ENCODE measurements at regions not wholly inside any gene's neighbourhood (a gene's known extent, or its start where the extent isn't known, plus 50 kb on each side); places are given as distances from the start of the nearest gene placed in this dataset.

GRCh38 chr6:87873556-87873955 is 171.5 kb upstream of the AKIRIN2 start:
- no peak overlapping the region for H2AFZ ChIP-seq
- ChIA-PET CTCF (no interaction called here), POLR2A (ENCODE audit: unreplicated experiment) (no interaction called here)
- no peaks in the 10 kb centered on the region for H3K27me3 ChIP-seq (ENCODE audit: insufficient read depth, low read depth)
- H3K9me2 ChIP-seq (ENCODE audit: insufficient read depth), result no peaks in the 10 kb centered on the region
- DNase-seq, result no peak
- H4K20me1 ChIP-seq (ENCODE audit: insufficient read depth), result no peaks in the 10 kb centered on the region
- H3K27ac ChIP-seq, result no peak overlapping the region
- H3F3A ChIP-seq (ENCODE audit: insufficient read depth, low read depth), result no peaks in the 10 kb centered on the region
- H3K79me2 ChIP-seq (ENCODE audit: low read depth), result no peaks in the 10 kb centered on the region
- no TSS peak for BruUV-seq (replicated peaks)
- TF ChIP-seq EZH2 (IDR thresholded peaks at IDR 0.05; ENCODE audit: low read depth), result no peak
- TF ChIP-seq, protein P1, sequence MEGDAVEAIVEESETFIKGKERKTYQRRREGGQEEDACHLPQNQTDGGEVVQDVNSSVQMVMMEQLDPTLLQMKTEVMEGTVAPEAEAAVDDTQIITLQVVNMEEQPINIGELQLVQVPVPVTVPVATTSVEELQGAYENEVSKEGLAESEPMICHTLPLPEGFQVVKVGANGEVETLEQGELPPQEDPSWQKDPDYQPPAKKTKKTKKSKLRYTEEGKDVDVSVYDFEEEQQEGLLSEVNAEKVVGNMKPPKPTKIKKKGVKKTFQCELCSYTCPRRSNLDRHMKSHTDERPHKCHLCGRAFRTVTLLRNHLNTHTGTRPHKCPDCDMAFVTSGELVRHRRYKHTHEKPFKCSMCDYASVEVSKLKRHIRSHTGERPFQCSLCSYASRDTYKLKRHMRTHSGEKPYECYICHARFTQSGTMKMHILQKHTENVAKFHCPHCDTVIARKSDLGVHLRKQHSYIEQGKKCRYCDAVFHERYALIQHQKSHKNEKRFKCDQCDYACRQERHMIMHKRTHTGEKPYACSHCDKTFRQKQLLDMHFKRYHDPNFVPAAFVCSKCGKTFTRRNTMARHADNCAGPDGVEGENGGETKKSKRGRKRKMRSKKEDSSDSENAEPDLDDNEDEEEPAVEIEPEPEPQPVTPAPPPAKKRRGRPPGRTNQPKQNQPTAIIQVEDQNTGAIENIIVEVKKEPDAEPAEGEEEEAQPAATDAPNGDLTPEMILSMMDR (conservative IDR thresholded peaks at IDR 0.05), result no peak
- H3K4me1 ChIP-seq (replicated peaks; ENCODE audit: insufficient read depth), result no peaks in the 10 kb centered on the region
- no peak overlapping the region for H3K4me2 ChIP-seq
- H3K4me3 ChIP-seq, result no peak overlapping the region
- H3K9me3 ChIP-seq (ENCODE audit: insufficient read depth, low read depth), result no peaks in the 10 kb centered on the region
- intact Hi-C loops (cut with micrococcal nuclease; ENCODE audit: unreplicated experiment), result no loop called here
- no peaks in the 10 kb centered on the region for H3K36me3 ChIP-seq (ENCODE audit: low read depth)

DNA sequence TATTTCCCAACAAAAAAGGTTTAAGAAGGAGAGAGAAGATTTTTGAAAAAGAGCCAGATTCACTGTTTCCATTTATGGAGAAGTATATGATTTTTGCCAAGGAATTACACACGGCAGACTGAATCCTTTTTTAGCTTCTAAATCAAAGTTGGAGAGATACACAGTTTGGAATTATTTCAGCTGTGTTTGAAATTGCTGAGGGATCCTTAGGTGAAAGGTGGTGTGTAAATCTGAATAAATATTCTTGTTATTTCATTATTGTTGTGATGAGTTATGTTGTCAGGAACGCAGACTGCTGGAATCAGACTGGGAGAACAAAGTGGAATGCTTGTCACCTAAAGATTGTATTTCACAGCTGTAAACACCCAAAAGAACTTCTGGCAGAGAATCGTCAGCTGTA is 168.5 kb upstream of the AKIRIN2 start:
- no peak for TF ChIP-seq EZH2 (IDR thresholded peaks at IDR 0.05; ENCODE audit: low read depth)
- Histone ChIP-seq H3K36me3 (ENCODE audit: low read depth) (no peaks in the 10 kb centered on the region), H3K4me2 (no peak overlapping the region), H3K27ac (no peak overlapping the region), H3K27me3 (ENCODE audit: insufficient read depth, low read depth) (no peaks in the 10 kb centered on the region), H4K20me1 (ENCODE audit: insufficient read depth) (no peaks in the 10 kb centered on the region), H3K79me2 (ENCODE audit: low read depth) (no peaks in the 10 kb centered on the region), H3K9me3 (ENCODE audit: insufficient read depth, low read depth) (no peaks in the 10 kb centered on the region), H3K9me2 (ENCODE audit: insufficient read depth) (no peaks in the 10 kb centered on the region), H3K4me3 (no peak overlapping the region), H2AFZ (no peak overlapping the region), H3K4me1 (replicated peaks; ENCODE audit: insufficient read depth) (no peaks in the 10 kb centered on the region), H3F3A (ENCODE audit: insufficient read depth, low read depth) (no peaks in the 10 kb centered on the region)
- ChIA-PET CTCF (no interaction called here), POLR2A (ENCODE audit: unreplicated experiment) (no interaction called here)
- BruUV-seq (replicated peaks), result no TSS peak
- intact Hi-C loops (cut with micrococcal nuclease; ENCODE audit: unreplicated experiment), result no loop called here
- DNase-seq, result no peak

DNA sequence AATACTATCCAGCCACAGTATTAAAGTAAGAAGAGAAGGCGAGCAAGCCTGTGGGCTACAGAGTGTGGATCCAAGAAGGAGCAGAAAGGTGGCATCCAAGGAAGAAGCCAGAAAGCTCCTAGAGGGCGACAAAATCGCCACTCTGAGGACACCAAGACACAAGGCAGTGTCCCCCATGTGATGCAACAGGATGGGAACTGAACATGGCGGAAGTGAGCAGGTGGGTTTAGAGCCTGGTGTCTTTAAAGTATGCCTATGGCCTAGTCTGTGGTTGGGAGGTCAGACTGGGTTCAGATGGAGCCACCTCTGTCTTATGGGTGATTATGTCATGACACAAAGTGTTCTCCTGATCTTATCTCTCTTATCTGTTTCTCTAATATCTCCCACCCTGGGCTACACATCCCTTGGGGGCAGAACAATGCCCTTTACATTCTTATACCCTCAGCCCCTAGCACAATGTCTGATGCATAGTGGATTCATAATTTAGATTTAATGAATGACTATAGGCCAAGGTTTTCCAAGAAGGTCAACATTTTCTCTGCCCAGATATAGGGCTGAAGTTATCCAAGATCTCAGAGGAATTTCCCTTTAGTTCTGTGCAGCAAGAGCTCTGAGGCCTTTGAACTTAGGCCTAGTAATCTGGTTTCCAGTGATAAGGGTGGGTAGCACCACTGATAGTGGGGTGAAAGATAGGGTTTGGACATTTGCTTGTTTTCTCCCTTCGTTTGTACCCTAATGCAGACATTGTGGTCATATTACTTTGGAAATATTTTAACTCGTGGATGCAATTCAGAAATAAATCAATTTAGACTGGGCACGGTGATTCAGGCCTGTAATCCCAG is 167.3 kb upstream of the AKIRIN2 start:
- no TSS peak for BruUV-seq (replicated peaks)
- CTCF ChIA-PET, result no interaction called here
- Histone ChIP-seq H3K79me2 (ENCODE audit: low read depth) (no peaks in the 10 kb centered on the region), H3F3A (ENCODE audit: insufficient read depth, low read depth) (no peaks in the 10 kb centered on the region), H3K27ac (no peak overlapping the region), H3K4me2 (no peak overlapping the region), H2AFZ (no peak overlapping the region), H3K4me1 (replicated peaks; ENCODE audit: insufficient read depth) (no peaks in the 10 kb centered on the region), H3K4me3 (no peak overlapping the region), H3K9me2 (ENCODE audit: insufficient read depth) (no peaks in the 10 kb centered on the region), H3K9me3 (ENCODE audit: insufficient read depth, low read depth) (no peaks in the 10 kb centered on the region), H3K27me3 (ENCODE audit: insufficient read depth, low read depth) (no peaks in the 10 kb centered on the region), H4K20me1 (ENCODE audit: insufficient read depth) (no peaks in the 10 kb centered on the region), H3K36me3 (ENCODE audit: low read depth) (no peaks in the 10 kb centered on the region)
- TF ChIP-seq EZH2 (IDR thresholded peaks at IDR 0.05; ENCODE audit: low read depth), result no peak
- TF ChIP-seq, protein P1 (conservative IDR thresholded peaks at IDR 0.05), result no peak
- POLR2A ChIA-PET (ENCODE audit: unreplicated experiment), result no interaction called here
- no peak for DNase-seq
- intact Hi-C loops (cut with micrococcal nuclease; ENCODE audit: unreplicated experiment), result no loop called here

DNA sequence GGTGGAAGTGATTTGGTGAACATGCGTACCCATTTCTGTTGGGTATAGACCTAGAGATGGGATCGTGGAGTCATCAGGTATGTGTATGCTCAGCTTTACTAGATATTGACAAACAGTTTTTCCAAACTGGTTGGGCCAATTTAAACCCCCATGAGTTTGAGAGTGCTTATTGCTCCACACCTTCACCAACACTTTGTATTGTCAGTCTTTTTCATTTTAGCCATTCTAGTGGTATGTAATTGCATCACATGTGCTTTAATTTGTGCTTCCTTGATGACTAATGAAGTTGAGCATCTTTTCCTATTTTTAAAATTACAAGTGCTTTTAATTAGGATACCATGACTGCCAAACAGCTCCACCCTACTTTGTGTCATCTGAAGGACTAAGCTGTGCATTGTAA is 158.9 kb upstream of the AKIRIN2 start:
- ChIA-PET POLR2A (ENCODE audit: unreplicated experiment) (no interaction called here), CTCF (no interaction called here)
- H3K9me3 ChIP-seq (ENCODE audit: insufficient read depth, low read depth), result no peaks in the 10 kb centered on the region
- no peak overlapping the region for H2AFZ ChIP-seq
- H3K27me3 ChIP-seq (ENCODE audit: insufficient read depth, low read depth), result no peaks in the 10 kb centered on the region
- no peak overlapping the region for H3K4me2 ChIP-seq
- no peak for DNase-seq
- H3K4me3 ChIP-seq, result no peak overlapping the region
- H3F3A ChIP-seq (ENCODE audit: insufficient read depth, low read depth), result no peaks in the 10 kb centered on the region
- no peaks in the 10 kb centered on the region for H3K79me2 ChIP-seq (ENCODE audit: low read depth)
- H4K20me1 ChIP-seq (ENCODE audit: insufficient read depth), result no peaks in the 10 kb centered on the region
- H3K9me2 ChIP-seq (ENCODE audit: insufficient read depth), result no peaks in the 10 kb centered on the region
- intact Hi-C loops (cut with micrococcal nuclease; ENCODE audit: unreplicated experiment), result no loop called here
- H3K27ac ChIP-seq, result no peak overlapping the region
- BruUV-seq (replicated peaks), result no TSS peak
- TF ChIP-seq, protein P1 (conservative IDR thresholded peaks at IDR 0.05), result no peak
- TF ChIP-seq EZH2 (IDR thresholded peaks at IDR 0.05; ENCODE audit: low read depth), result no peak
- H3K4me1 ChIP-seq (replicated peaks; ENCODE audit: insufficient read depth), result no peaks in the 10 kb centered on the region; the same call in none of the 2 replicates
- no peaks in the 10 kb centered on the region for H3K36me3 ChIP-seq (ENCODE audit: low read depth)
